ENCODE measurements at regions not wholly inside any gene's neighbourhood (a gene's known extent, or its start where the extent isn't known, plus 50 kb on each side); places are given as distances from the start of the nearest gene placed in this dataset.

- H3K9me3 ChIP-seq (ENCODE audit: control extremely low read depth in 1 of 5, control insufficient read depth in 4 of 5, insufficient read depth in 2 of 5, low read depth in 1 of 5, low read length in 4 of 5), result no peaks in the 10 kb centered on the region
- no peaks in the 10 kb centered on the region for H3K27me3 ChIP-seq (replicated peaks in 2 of 5; ENCODE audit: control insufficient read depth in 4 of 5, insufficient read depth in 5 of 5, low read length in 4 of 5)
- ChIA-PET POLR2A (no interaction called here), CTCF (no interaction called here)
- no peak overlapping the region for H3K4me3 ChIP-seq (ENCODE audit: control insufficient read depth in 1 of 7, extremely low read depth in 1 of 7, insufficient read depth in 4 of 7, low read depth in 2 of 7, low read length in 6 of 7)
- H3K27ac ChIP-seq (ENCODE audit: insufficient read depth in 1 of 2, low read depth in 1 of 2, low read length in 2 of 2, poor library complexity in 1 of 2, severe bottlenecking in 2 of 2), result no peak overlapping the region
- no peaks in the 10 kb centered on the region for H3K4me1 ChIP-seq (ENCODE audit: control extremely low read depth in 1 of 4, control insufficient read depth in 4 of 4, insufficient read depth in 4 of 4, low read length in 3 of 4)
- H3K36me3 ChIP-seq (ENCODE audit: control insufficient read depth in 4 of 4, insufficient read depth in 4 of 4, low read length in 3 of 4), result no peaks in the 10 kb centered on the region
- 100% methylated on average over 1 of the region's 3 CpGs for WGBS (ENCODE audit: insufficient coverage)
- no peak for DNase-seq
These were observed 111.6 kb upstream of the SEMA3C start for GRCh38 chr7:81030472-81030871.

- DNase-seq, result no peak
- no peak overlapping the region for H3K4me3 ChIP-seq (ENCODE audit: control insufficient read depth in 1 of 7, extremely low read depth in 1 of 7, insufficient read depth in 4 of 7, low read depth in 2 of 7, low read length in 6 of 7)
- no peaks in the 10 kb centered on the region for H3K27me3 ChIP-seq (replicated peaks in 2 of 5; ENCODE audit: control insufficient read depth in 4 of 5, insufficient read depth in 5 of 5, low read length in 4 of 5)
- no peaks in the 10 kb centered on the region for H3K36me3 ChIP-seq (ENCODE audit: control insufficient read depth in 4 of 4, insufficient read depth in 4 of 4, low read length in 3 of 4)
- no peaks in the 10 kb centered on the region for H3K9me3 ChIP-seq (ENCODE audit: control extremely low read depth in 1 of 5, control insufficient read depth in 4 of 5, insufficient read depth in 2 of 5, low read depth in 1 of 5, low read length in 4 of 5)
- H3K27ac ChIP-seq (ENCODE audit: insufficient read depth in 1 of 2, low read depth in 1 of 2, low read length in 2 of 2, poor library complexity in 1 of 2, severe bottlenecking in 2 of 2), result no peak overlapping the region
- WGBS (ENCODE audit: insufficient coverage), result 100% methylated on average over 2 of the region's 3 CpGs
- ChIA-PET CTCF (no interaction called here), POLR2A (no interaction called here)
- no peaks in the 10 kb centered on the region for H3K4me1 ChIP-seq (ENCODE audit: control extremely low read depth in 1 of 4, control insufficient read depth in 4 of 4, insufficient read depth in 4 of 4, low read length in 3 of 4)
These were observed 110.7 kb upstream of the SEMA3C start for GRCh38 chr7:81029511-81029910.

- POLR2A ChIA-PET, result no interaction called here
- H3K27me3 ChIP-seq (replicated peaks in 2 of 5; ENCODE audit: control insufficient read depth in 4 of 5, insufficient read depth in 5 of 5, low read length in 4 of 5), result no peaks in the 10 kb centered on the region
These were observed 106.5 kb upstream of the SEMA3C start for GRCh38 chr7:81025360-81025759.

GRCh38 chr7:81014908-81015307, 96.1 kb upstream of the SEMA3C start:
- WGBS (ENCODE audit: insufficient coverage), result 100% methylated on average over 1 of the region's 1 CpG
- Histone ChIP-seq H3K27me3 (replicated peaks in 2 of 5; ENCODE audit: control insufficient read depth in 4 of 5, insufficient read depth in 5 of 5, low read length in 4 of 5) (no peaks in the 10 kb centered on the region), H3K4me3 (ENCODE audit: control insufficient read depth in 1 of 7, extremely low read depth in 1 of 7, insufficient read depth in 4 of 7, low read depth in 2 of 7, low read length in 6 of 7) (no peak overlapping the region), H3K9me3 (ENCODE audit: control extremely low read depth in 1 of 5, control insufficient read depth in 4 of 5, insufficient read depth in 2 of 5, low read depth in 1 of 5, low read length in 4 of 5) (no peaks in the 10 kb centered on the region), H3K36me3 (ENCODE audit: control insufficient read depth in 4 of 4, insufficient read depth in 4 of 4, low read length in 3 of 4) (no peaks in the 10 kb centered on the region), H3K27ac (ENCODE audit: insufficient read depth in 1 of 2, low read depth in 1 of 2, low read length in 2 of 2, poor library complexity in 1 of 2, severe bottlenecking in 2 of 2) (no peak overlapping the region), H3K4me1 (ENCODE audit: control extremely low read depth in 1 of 4, control insufficient read depth in 4 of 4, insufficient read depth in 4 of 4, low read length in 3 of 4) (no peaks in the 10 kb centered on the region)
- ChIA-PET POLR2A (no interaction called here), CTCF (no interaction called here)
- no peak for DNase-seq

More at GRCh38 chr7:81025360-81025759, 106.5 kb upstream of the SEMA3C start:
- Histone ChIP-seq H3K36me3 (ENCODE audit: control insufficient read depth in 4 of 4, insufficient read depth in 4 of 4, low read length in 3 of 4) (no peaks in the 10 kb centered on the region), H3K4me3 (ENCODE audit: control insufficient read depth in 1 of 7, extremely low read depth in 1 of 7, insufficient read depth in 4 of 7, low read depth in 2 of 7, low read length in 6 of 7) (no peak overlapping the region), H3K4me1 (ENCODE audit: control extremely low read depth in 1 of 4, control insufficient read depth in 4 of 4, insufficient read depth in 4 of 4, low read length in 3 of 4) (no peaks in the 10 kb centered on the region), H3K27ac (ENCODE audit: insufficient read depth in 1 of 2, low read depth in 1 of 2, low read length in 2 of 2, poor library complexity in 1 of 2, severe bottlenecking in 2 of 2) (no peak overlapping the region), H3K9me3 (ENCODE audit: control extremely low read depth in 1 of 5, control insufficient read depth in 4 of 5, insufficient read depth in 2 of 5, low read depth in 1 of 5, low read length in 4 of 5) (peaks cover 0 to 1% (median 0%) of the 10 kb centered on the region in 5 experiments)
- CTCF ChIA-PET, result no interaction called here
- no peak for DNase-seq
- WGBS (ENCODE audit: insufficient coverage), result no CpG with 5 or more reads among the region's 2 CpGs

- Histone ChIP-seq H3K27ac (ENCODE audit: insufficient read depth in 1 of 2, low read depth in 1 of 2, low read length in 2 of 2, poor library complexity in 1 of 2, severe bottlenecking in 2 of 2) (no peak overlapping the region), H3K9me3 (ENCODE audit: control extremely low read depth in 1 of 5, control insufficient read depth in 4 of 5, insufficient read depth in 2 of 5, low read depth in 1 of 5, low read length in 4 of 5) (no peaks in the 10 kb centered on the region), H3K4me1 (ENCODE audit: control extremely low read depth in 1 of 4, control insufficient read depth in 4 of 4, insufficient read depth in 4 of 4, low read length in 3 of 4) (no peaks in the 10 kb centered on the region), H3K4me3 (ENCODE audit: control insufficient read depth in 1 of 7, extremely low read depth in 1 of 7, insufficient read depth in 4 of 7, low read depth in 2 of 7, low read length in 6 of 7) (no peak overlapping the region), H3K36me3 (ENCODE audit: control insufficient read depth in 4 of 4, insufficient read depth in 4 of 4, low read length in 3 of 4) (no peaks in the 10 kb centered on the region), H3K27me3 (replicated peaks in 2 of 5; ENCODE audit: control insufficient read depth in 4 of 5, insufficient read depth in 5 of 5, low read length in 4 of 5) (no peaks in the 10 kb centered on the region)
- no peak for DNase-seq
- CTCF ChIA-PET, result no interaction called here
- 100% methylated on average over 1 of the region's 2 CpGs for WGBS (ENCODE audit: insufficient coverage)
- POLR2A ChIA-PET, result no interaction called here
These were observed 95.4 kb upstream of the SEMA3C start for GRCh38 chr7:81014266-81014665.

- 90% methylated on average over 2 of the region's 2 CpGs for WGBS (ENCODE audit: insufficient coverage)
- H3K27ac ChIP-seq (ENCODE audit: insufficient read depth in 1 of 2, low read depth in 1 of 2, low read length in 2 of 2, poor library complexity in 1 of 2, severe bottlenecking in 2 of 2), result no peak overlapping the region
- no peaks in the 10 kb centered on the region for H3K27me3 ChIP-seq (replicated peaks in 2 of 5; ENCODE audit: control insufficient read depth in 4 of 5, insufficient read depth in 5 of 5, low read length in 4 of 5)
- POLR2A ChIA-PET, result no interaction called here
- no peaks in the 10 kb centered on the region for H3K4me1 ChIP-seq (ENCODE audit: control extremely low read depth in 1 of 4, control insufficient read depth in 4 of 4, insufficient read depth in 4 of 4, low read length in 3 of 4)
- CTCF ChIA-PET, result no interaction called here
- H3K4me3 ChIP-seq (ENCODE audit: control insufficient read depth in 1 of 7, extremely low read depth in 1 of 7, insufficient read depth in 4 of 7, low read depth in 2 of 7, low read length in 6 of 7), result no peak overlapping the region
- no peak for DNase-seq
- H3K36me3 ChIP-seq (ENCODE audit: control insufficient read depth in 4 of 4, insufficient read depth in 4 of 4, low read length in 3 of 4), result no peaks in the 10 kb centered on the region
- no peaks in the 10 kb centered on the region for H3K9me3 ChIP-seq (ENCODE audit: control extremely low read depth in 1 of 5, control insufficient read depth in 4 of 5, insufficient read depth in 2 of 5, low read depth in 1 of 5, low read length in 4 of 5)
These were observed 94.4 kb upstream of the SEMA3C start for GRCh38 chr7:81013083-81013817.

GRCh38 chr7:81008901-81009300, 90.0 kb upstream of the SEMA3C start:
- Histone ChIP-seq H3K4me1 (ENCODE audit: control extremely low read depth in 1 of 4, control insufficient read depth in 4 of 4, insufficient read depth in 4 of 4, low read length in 3 of 4) (no peaks in the 10 kb centered on the region), H3K27me3 (replicated peaks in 2 of 5; ENCODE audit: control insufficient read depth in 4 of 5, insufficient read depth in 5 of 5, low read length in 4 of 5) (no peaks in the 10 kb centered on the region), H3K4me3 (ENCODE audit: control insufficient read depth in 1 of 7, extremely low read depth in 1 of 7, insufficient read depth in 4 of 7, low read depth in 2 of 7, low read length in 6 of 7) (no peak overlapping the region), H3K9me3 (ENCODE audit: control extremely low read depth in 1 of 5, control insufficient read depth in 4 of 5, insufficient read depth in 2 of 5, low read depth in 1 of 5, low read length in 4 of 5) (no peaks in the 10 kb centered on the region), H3K27ac (ENCODE audit: insufficient read depth in 1 of 2, low read depth in 1 of 2, low read length in 2 of 2, poor library complexity in 1 of 2, severe bottlenecking in 2 of 2) (no peak overlapping the region), H3K36me3 (ENCODE audit: control insufficient read depth in 4 of 4, insufficient read depth in 4 of 4, low read length in 3 of 4) (no peaks in the 10 kb centered on the region)
- CTCF ChIA-PET, result no interaction called here
- DNase-seq, result no peak
- POLR2A ChIA-PET, result no interaction called here
- WGBS (ENCODE audit: insufficient coverage), result 92% methylated on average over 3 of the region's 4 CpGs
